OCI-LY7 (cell line): ENCODE measurements at regions not wholly inside any gene's neighbourhood (a gene's known extent, or its start where the extent isn't known, plus 50 kb on each side); places are given as distances from the start of the nearest gene placed in this dataset.

Experiments used
- BruUV-seq: library from RNA; stranded (reverse); fragments of 400-500 nt; replicated peaks from 2 replicates; lab custom pipeline; 2021; lab: Mats Ljungman, UMichigan
- CTCF ChIA-PET: fragments of 300-600 bp; sonication (Branson Sonifier 250); formaldehyde crosslinking; loops from one replicate; lab custom pipeline; 2022; ENCODE audit warnings: antibody characterized with exemption; ENCODE audit not compliant: unreplicated experiment; lab: Charles Lee
- POLR2A ChIA-PET: fragments of 300-600 bp; sonication (Branson Sonifier 250); formaldehyde crosslinking; loops from one replicate; lab custom pipeline; 2022; ENCODE audit warnings: antibody characterized with exemption; lab: Charles Lee
- DNase-seq: peaks from one replicate; pipeline ENCODE4 v3.0.0-alpha.2; 2015; ENCODE audit warnings: low spot score
- H2AFZ ChIP-seq: fragments of 200-600 bp; sonication (generic), shearing (Covaris generic); 2 replicates; pipeline ENCODE4 v1.6.1; 2014; ENCODE audit warnings: mild to moderate bottlenecking, antibody characterized with exemption, low read length, moderate library complexity
- H3K27ac ChIP-seq: fragments of 200-600 bp; sonication (generic); 2 replicates; pipeline ENCODE4 v1.5.1; 2014; ENCODE audit warnings: mixed run types, low read depth, mild to moderate bottlenecking, moderate library complexity, low read length, inconsistent platforms; ENCODE audit not compliant: poor library complexity, severe bottlenecking
- H3K36me3 ChIP-seq: fragments of 200-600 bp; sonication (generic); 2 replicates; pipeline ENCODE4 v1.6.1; 2014; ENCODE audit warnings: mild to moderate bottlenecking, antibody characterized with exemption, low read length, moderate library complexity, mixed read lengths; ENCODE audit not compliant: insufficient read depth
- H3K4me1 ChIP-seq: fragments of 200-600 bp; sonication (generic); 2 replicates; pipeline ENCODE4 v1.5.1; 2014; ENCODE audit warnings: mild to moderate bottlenecking, low read length; ENCODE audit not compliant: insufficient read depth, poor library complexity, severe bottlenecking
- H3K4me2 ChIP-seq: fragments of 200-600 bp; sonication (generic); 2 replicates; pipeline ENCODE4 v1.6.1; 2014; ENCODE audit warnings: mild to moderate bottlenecking, low read length
- H3K4me3 ChIP-seq: fragments of 200-600 bp; sonication (generic); 2 replicates; pipeline ENCODE4 v1.5.1; 2014; ENCODE audit warnings: mild to moderate bottlenecking, low read depth, low read length; ENCODE audit not compliant: poor library complexity, severe bottlenecking
- H3K79me2 ChIP-seq: fragments of 200-600 bp; sonication (generic); 2 replicates; pipeline ENCODE4 v1.6.1; 2016; ENCODE audit warnings: low read depth, mild to moderate bottlenecking, low read length, moderate library complexity, mixed read lengths; ENCODE audit not compliant: insufficient read depth
- H3K9me2 ChIP-seq: fragments of 200-600 bp; sonication (generic); 2 replicates; pipeline ENCODE4 v1.6.1; 2016; ENCODE audit warnings: mild to moderate bottlenecking, low read length, mixed read lengths; ENCODE audit not compliant: insufficient read depth
- H3K9me3 ChIP-seq: fragments of 200-600 bp; sonication (generic); 2 replicates; pipeline ENCODE4 v1.6.1; 2014; ENCODE audit warnings: mild to moderate bottlenecking, mixed run types, low read length, mixed read lengths
- H4K20me1 ChIP-seq: fragments of 200-600 bp; sonication (generic); 2 replicates; pipeline ENCODE4 v1.6.1; 2014; ENCODE audit warnings: mild to moderate bottlenecking, antibody characterized with exemption, low read length, moderate library complexity, mixed read lengths; ENCODE audit not compliant: insufficient read depth
- EZH2phosphoT487 ChIP-seq: fragments of 200-600 bp; sonication (generic); IDR thresholded peaks from 2 replicates; pipeline ENCODE4 v1.6.1; 2018; ENCODE audit warnings: low read depth, borderline replicate concordance, mild to moderate bottlenecking, mixed run types, antibody characterized with exemption, low read length, moderate library complexity, mixed read lengths
- intact Hi-C: fragments of 100-400 bp; cut with micrococcal nuclease; formaldehyde crosslinking; loops from one replicate; pipeline ENCODE4 v1.10.0; 2022; ENCODE audit not compliant: unreplicated experiment
- TF ChIP-seq, protein P1 (sequence below): fragments of 200-600 bp; sonication (generic); conservative IDR thresholded peaks from 2 replicates; pipeline ENCODE4 v1.5.1; 2014; ENCODE audit warnings: mild to moderate bottlenecking, antibody characterized with exemption, low read length, moderate library complexity, mixed read lengths

DNA sequence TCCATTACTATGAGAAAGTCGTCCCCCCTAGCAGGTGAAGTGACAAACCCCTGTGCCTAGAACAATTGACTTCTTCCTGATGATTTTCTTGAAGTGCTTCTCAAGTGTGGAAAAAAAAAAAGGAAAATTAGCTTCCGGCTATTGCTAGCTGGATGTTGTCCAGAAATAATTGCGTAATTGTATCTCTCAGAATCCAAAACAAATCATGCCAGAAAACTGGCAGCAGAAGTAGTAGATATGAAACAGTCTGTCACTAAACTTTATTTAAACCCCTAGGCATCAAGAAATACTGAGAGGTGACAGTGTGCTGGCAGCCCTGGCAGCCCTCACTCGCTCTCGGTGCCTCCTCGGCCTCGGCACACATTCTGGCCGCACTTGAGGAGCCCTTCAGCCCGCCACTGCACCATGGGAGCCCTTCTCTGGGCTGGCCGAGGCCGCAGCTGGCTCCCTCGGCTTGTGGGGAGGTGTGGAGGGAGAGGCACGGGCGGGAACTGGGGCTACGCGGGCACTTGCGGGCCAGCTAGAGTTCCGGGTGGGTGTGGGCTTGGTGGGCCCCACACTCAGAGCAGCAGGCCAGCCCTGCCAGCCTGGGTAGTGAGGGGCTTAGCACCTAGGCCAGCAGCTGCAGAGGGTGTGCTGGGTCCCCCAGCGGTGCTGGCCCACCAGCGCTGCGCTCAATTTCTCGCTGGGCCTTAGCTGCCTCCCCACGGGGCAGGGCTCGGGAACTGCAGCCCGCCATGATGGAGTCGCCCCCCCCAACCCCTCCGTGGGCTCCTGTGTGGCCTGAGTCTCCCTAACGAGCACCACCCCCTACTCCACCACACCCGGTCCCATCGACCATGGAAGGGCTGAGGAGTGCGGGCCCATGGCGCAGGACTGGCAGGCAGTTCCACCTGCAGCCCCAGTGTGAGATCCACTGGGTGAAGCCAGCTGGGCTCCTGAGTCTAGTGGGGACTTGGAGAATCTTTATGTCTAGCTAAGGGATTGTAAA is 80.5 kb upstream of the ABCA12 start:
- Histone ChIP-seq H3K9me3 (no peaks in the 10 kb centered on the region), H3K27ac (no peak overlapping the region), H2AFZ (no peak overlapping the region), H3K9me2 (no peaks in the 10 kb centered on the region), H3K4me3 (no peak overlapping the region), H3K4me2 (no peak overlapping the region), H3K36me3 (no peaks in the 10 kb centered on the region), H4K20me1 (no peaks in the 10 kb centered on the region), H3K79me2 (no peaks in the 10 kb centered on the region), H3K4me1 (no peaks in the 10 kb centered on the region)
- intact Hi-C loops = no loop called here
- TF ChIP-seq, protein P1, sequence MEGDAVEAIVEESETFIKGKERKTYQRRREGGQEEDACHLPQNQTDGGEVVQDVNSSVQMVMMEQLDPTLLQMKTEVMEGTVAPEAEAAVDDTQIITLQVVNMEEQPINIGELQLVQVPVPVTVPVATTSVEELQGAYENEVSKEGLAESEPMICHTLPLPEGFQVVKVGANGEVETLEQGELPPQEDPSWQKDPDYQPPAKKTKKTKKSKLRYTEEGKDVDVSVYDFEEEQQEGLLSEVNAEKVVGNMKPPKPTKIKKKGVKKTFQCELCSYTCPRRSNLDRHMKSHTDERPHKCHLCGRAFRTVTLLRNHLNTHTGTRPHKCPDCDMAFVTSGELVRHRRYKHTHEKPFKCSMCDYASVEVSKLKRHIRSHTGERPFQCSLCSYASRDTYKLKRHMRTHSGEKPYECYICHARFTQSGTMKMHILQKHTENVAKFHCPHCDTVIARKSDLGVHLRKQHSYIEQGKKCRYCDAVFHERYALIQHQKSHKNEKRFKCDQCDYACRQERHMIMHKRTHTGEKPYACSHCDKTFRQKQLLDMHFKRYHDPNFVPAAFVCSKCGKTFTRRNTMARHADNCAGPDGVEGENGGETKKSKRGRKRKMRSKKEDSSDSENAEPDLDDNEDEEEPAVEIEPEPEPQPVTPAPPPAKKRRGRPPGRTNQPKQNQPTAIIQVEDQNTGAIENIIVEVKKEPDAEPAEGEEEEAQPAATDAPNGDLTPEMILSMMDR = no peak
- TF ChIP-seq EZH2phosphoT487 = no peak
- ChIA-PET POLR2A (interaction anchor here (1.1 kb wide), 1 partner anchor 17 kb away, joined by 4 read pairs; no protein-coding TSS in a partner anchor), CTCF (no interaction called here)
- no peak for DNase-seq
- no TSS peak for BruUV-seq

DNA sequence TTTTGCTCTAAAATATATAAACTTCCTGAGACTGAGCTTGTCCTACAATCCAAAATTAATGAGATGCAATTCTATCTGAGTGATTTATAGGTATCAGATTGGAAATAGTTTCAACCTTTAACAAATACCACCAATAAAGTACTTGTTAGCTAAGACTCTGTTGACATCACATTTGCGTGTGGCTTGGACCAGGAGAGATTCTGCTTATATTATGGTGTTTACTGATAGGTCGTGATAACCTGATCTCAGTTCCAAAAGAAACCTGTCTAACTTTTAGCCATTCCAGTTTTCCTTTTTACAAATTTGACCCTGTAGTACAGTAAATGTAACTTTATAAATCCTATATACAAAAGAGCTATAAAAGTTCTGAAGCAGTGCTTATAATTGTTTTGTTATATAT is 78.4 kb upstream of the ABCA12 start:
- intact Hi-C loops = no loop called here
- CTCF ChIA-PET = no interaction called here
- Histone ChIP-seq H3K4me1 (no peaks in the 10 kb centered on the region), H2AFZ (no peak overlapping the region), H4K20me1 (no peaks in the 10 kb centered on the region), H3K27ac (no peak overlapping the region), H3K4me2 (no peak overlapping the region), H3K9me2 (no peaks in the 10 kb centered on the region), H3K79me2 (no peaks in the 10 kb centered on the region), H3K36me3 (no peaks in the 10 kb centered on the region), H3K4me3 (no peak overlapping the region), H3K9me3 (no peaks in the 10 kb centered on the region)
- DNase-seq = no peak
- TF ChIP-seq EZH2phosphoT487 = no peak
- TF ChIP-seq, protein P1 = no peak
- POLR2A ChIA-PET = interaction anchor here (0.8 kb wide), 1 partner anchor 11 kb away, joined by 3 read pairs; no protein-coding TSS in a partner anchor
- BruUV-seq = no TSS peak

DNA sequence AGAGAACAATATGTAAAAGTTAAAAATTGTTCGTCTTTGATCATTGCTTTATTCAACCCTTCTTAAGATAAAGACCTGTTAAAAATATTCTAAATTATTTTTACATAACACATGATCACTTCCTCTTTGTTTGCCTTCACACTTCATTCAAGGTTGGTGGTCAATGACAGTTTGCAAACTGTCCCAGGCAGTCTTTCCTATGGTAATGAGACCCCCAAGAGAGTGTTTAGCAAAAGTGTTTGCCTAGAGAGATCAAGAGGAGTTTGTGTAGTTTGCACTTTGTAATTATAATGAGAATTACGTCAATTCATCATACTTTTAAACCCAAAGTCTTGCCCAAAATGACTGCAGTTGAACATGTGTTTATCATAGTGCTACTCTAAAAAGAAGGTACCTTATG is 77.2 kb upstream of the ABCA12 start:
- H3K9me2 ChIP-seq = no peaks in the 10 kb centered on the region
- intact Hi-C loops = no loop called here
- H3K79me2 ChIP-seq = no peaks in the 10 kb centered on the region
- CTCF ChIA-PET = no interaction called here
- H3K4me3 ChIP-seq = no peak overlapping the region
- TF ChIP-seq, protein P1 = no peak
- TF ChIP-seq EZH2phosphoT487 = no peak
- H3K9me3 ChIP-seq = no peaks in the 10 kb centered on the region
- H2AFZ ChIP-seq = no peak overlapping the region
- H3K4me1 ChIP-seq = no peaks in the 10 kb centered on the region
- H3K27ac ChIP-seq = no peak overlapping the region
- POLR2A ChIA-PET = interaction anchor here (0.6 kb wide), 1 partner anchor 1251 kb away, joined by 5 read pairs; no protein-coding TSS in a partner anchor
- no TSS peak for BruUV-seq
- H3K4me2 ChIP-seq = no peak overlapping the region
- no peak for DNase-seq
- H3K36me3 ChIP-seq = no peaks in the 10 kb centered on the region
- H4K20me1 ChIP-seq = no peaks in the 10 kb centered on the region
